Stimulated activated CD8-positive, alpha-beta memory T cell treated with anti-CD3 and anti-CD28 coated beads, Interleukin-4, amount 100 ng/mL, for 1 hour (primary cell): ENCODE measurements at regions not wholly inside any gene's neighbourhood (a gene's known extent, or its start where the extent isn't known, plus 50 kb on each side); places are given as distances from the start of the nearest gene placed in this dataset.

Source experiments
- DNase-seq, 2 donors: peaks; one replicate each; pipeline ENCODE4 v3.0.0-alpha.2; 2020; ENCODE audit warnings: low read depth in 2 of 2, low spot score in 1 of 2

DNA sequence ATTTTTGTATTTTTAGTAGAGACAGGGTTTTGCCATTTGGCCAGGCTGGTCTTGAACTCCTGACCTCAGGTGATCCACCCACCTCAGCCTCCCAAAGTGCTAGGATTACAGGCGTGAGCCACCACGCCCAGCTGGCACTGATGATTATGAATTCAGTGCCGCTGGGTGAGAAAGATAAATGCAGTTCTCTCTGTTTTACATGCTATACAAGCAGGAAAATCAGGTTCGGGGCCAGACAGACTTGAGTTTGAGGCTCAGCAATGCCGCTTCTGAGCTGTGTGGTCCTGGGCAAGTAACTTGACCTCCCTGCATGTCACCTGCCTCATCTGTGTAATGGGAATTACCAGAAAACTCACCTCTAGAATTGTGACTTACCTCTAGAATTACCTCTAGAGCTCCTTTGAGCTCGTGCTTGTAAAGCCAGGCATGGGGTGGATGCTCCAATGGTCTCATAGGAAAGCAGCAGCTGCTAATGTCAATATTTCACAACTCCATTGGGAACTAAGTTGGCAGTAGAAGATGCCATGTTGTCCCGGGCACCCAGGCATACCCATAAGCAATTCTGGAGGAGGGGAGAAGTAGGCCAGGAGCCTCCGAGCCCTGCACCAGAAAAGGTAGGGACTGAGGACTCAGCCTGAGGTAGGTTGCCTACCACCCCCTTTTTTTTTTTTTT lies 119.8 kb upstream of the SLC25A33 start:
- no peak for DNase-seq

DNA sequence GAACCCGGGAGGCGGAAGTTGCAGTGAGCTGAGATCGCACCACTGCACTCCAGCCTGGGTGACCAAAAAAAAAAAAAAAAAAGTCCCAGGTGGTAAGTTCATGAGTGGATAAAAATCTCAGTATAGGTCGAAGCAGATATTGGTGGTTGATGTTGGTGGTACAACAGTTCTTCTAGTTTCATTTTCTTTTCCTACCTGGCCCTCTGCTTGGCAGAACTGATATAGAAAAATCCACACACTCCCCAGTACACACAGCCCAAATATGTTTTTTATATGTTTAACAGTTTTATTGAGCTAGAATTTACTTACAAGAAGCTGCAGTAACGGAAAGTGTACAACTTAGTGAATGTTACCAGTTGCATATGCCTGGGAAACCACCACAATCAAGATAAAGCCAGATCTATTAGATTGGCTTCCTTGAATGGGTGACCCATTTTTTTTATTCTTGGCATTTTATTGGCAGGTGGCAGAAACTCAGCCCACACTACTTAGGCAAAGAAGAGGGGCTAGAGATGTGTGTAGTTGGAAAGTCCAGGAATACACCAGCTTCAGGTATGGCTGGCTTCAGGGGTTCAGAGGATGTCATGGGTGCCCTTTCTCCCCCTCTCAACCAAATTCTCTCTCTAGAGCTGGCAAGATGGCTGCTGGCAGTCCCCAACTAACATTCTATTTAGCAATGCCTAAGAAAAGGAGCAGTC lies 118.3 kb upstream of the SLC25A33 start:
- DNase-seq = no peak

DNA sequence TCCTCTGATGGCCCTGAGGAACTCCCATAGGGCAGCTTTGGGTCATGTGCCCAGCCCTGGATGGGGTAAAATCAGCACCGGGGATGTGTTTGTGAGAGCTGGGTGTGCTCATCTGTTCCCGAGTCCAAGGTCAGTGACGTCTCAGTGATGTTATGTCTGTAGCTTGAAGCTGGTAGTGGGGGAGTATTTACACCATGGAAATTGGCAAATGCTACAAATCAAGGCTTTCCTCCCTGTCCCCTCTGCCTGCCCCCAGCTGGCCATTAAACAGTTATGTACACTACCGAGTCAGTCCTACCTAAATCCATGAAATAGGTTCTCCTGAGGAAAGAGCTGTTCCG lies 117.8 kb upstream of the SLC25A33 start:
- no peak for DNase-seq

DNA sequence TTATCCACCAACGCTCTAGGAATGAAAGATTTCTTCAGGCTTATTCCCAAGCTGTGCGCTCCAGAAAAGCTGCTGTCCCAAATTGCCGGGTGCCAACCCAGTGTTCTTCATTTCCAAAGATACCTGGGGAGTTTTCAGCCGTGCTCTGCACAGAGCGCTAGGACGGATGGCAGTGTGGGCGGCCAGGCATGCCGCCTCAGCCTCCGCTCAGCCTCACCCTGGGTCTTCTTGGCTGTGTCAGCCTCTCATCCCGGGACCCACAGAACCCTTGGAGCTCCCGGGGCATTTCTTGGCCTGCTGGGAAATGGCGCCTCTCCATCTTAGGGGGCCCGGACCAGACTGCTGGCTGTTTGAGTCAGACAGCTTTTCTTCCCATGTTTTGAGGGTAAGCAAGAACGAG lies 116.9 kb upstream of the SLC25A33 start:
- DNase-seq = no peak

DNA sequence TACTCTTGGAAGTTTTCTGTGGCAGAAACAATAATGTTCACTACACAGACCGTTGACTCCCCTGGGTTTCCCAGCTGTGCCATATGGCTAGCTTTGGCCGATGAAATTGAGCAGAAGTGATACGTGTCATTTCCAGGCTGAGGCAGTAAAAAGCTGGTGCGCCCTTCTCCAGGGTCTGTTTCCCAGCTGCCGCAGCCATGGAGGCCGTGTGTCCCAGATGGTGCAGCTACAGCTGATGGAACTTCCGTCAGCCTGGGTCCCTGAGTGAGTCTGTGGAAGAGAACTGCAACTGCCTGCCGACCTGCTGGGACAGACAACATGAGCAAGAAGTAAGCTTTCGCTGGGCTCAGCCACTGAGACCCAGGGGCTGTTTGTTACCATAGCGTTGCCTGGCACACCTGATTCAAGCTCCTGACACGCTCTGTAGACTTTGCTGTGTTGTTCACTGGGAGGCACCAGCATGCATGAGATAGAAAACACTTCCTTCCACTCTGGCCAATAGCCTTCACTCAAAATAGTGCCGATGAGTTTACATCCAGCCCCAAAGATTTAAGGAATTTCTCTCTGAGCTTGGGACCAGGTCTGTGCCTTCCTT lies 116.3 kb upstream of the SLC25A33 start:
- DNase-seq = no peak

DNA sequence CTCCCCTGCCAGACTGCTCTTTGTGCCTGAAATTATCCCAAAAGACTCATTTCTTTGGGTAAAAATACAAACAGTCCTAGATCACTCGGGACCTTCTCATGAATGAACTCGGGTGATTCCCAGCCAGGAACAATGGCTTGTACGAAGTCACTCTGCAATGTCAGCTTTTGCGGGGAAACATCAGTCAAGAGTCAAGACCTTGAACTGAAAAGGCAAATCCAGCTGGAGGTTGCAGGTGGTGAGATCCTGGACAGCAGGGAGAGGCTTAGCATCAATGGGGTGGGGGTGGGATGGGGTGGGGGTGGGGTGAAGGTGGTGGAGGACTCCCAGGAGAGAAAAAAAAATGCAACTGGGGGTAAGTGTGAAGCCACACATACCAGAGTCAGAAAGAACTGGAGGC lies 115.0 kb upstream of the SLC25A33 start:
- no peak for DNase-seq

DNA sequence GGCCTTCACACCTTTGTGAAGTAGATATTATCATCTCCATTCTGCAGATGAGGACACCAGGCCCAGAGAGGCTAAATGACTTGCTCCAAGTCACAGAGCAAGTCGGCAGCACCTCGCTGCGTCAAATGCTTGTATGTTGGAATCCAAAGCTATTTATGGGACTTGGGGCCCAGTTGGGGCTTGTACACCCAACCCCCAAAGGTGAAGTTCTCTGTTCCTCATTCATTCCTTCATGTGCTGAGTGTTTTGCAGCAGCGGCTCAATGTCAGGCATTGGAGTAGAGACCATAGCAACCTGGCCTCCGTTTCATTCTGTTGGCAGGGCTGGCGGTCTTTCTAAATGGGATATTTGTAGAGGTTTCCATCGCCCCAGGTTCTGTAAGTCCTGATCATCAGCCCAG lies 113.4 kb upstream of the SLC25A33 start:
- DNase-seq = no peak

DNA sequence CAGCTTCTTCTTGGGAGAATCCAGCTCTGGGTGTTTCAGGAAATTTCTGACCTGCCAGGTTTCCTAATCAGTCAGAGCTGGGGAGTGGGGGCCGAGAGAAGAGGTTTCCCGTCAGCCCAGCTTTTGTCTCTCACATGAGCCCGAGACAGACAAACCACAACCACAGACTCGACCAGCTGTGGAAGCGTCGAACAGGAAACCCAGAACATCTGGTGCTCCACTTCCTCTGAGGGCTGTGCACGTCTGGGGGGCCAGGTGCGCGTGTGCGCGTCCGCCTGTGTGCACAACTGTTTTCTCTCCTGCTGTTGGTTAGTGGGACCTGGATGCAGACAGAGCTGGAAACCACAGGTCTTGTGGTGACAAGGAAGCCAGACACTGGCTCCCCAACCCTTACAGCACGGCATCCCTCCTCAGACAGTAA lies 113.0 kb upstream of the SLC25A33 start:
- DNase-seq = peak in 1 of 2 donors; percentile 53

DNA sequence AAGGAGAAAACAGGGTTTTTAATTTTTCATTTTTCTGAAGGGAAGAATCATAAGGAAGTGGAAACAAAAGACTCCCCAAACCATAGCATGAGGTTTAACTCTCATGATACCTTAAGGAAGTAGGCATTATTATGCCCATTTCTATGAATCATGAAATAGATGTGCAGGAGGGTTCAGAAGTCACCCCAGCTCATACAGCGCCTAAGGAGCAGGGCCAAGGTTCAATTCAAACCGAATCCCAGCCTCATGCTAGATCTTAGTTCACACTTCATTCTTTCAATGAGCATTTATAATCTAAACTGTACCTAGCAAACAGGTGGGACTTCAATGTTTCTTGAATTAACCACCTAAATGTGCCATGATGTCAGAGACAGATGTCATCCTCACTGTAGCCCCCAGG lies 111.9 kb upstream of the SLC25A33 start:
- no peak for DNase-seq

DNA sequence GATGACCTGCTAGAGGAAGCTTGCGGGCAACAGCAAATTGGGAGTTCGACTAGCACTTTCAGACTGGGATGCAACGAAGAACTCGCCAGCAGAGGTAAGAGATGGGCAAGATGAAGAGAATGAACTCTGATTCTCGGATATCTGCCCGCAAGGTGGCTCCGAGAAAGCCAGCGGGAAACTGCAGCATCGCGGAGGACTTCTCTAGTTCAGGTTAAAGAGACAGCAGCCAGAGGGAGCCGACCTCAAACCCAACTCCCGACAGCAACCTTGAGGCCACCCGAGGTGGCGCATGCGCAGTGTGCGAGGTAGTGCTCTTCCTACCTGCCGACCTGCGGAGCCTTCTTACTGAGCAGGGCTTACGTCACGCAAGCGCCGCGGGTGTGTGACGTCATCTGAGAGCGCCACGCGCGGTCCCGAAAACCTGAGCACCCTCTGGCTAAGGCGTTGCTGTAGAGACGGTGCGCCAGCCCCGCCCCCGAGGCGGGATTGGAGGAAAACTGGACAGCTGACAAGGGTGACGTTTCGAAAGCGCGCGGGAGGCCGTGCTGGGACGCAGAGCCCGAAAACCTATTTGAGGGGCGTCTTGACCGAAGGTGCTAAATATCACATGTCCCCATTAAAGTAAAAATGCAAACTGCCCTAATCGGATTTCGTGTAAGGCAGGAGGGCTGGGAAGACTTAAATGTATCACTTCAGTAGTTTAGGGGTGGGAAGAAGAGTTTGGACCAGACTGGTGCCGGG lies 110.5 kb upstream of the SLC25A33 start:
- peak; percentile 98 to 99 for DNase-seq

DNA sequence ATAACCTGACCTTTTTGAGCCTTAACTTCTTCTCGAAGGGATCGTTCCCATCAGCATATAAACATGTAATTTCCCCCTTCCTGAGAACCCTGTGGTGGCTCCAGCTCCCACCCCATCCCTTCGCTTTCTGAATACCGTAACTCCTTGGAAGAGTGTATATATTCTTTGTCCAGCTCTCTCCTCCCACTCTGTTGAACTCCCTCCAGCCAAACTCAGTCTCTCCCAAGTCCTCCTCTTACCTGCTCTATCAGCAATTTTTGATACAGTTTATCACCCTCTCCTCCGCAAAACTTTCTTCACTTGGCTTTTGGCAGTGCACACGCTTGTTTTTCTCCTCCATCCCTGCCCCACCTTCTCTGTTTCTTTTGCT lies 109.9 kb upstream of the SLC25A33 start:
- no peak for DNase-seq

DNA sequence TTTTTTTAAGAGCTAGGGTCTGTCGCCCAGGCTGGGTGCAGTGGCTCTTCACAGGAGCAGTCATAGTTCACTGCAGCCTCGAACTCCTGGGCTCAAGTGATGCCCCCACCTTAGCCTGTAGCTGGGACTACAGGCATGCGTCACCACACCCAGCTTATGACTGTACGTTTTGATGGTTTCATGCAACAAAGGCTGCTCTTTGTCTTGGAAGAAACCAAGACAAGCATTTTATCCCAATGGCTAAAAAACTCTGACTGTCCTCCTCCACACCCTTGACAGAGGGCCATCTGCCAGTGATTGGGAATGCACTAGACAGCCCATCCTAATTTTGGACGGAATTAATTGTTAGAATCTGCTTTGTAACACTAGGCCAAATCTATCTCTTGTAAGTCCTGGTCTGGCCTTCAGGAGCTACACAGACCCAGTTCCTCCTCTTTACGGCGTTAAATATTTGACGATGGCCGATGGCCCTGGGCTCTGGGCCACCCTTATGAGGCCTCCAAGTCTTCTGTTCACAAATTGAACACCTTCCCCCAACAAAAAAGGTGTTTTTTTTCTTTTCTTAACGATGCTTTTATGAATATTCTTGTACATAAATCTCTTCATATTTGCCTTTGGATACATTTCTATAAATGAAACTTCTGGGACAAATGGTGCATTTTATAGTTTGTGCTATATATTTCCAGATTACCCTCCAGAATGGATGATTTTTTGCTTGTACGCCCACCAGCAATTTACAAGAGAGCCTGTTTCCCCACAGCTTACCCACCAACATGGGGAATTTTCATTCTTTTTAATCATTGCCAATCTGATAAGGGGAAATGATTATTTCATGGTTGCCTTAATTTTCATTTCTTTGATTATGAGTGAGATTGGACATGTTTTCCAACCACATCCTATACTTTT lies 104.8 kb upstream of the SLC25A33 start:
- DNase-seq = no peak

DNA sequence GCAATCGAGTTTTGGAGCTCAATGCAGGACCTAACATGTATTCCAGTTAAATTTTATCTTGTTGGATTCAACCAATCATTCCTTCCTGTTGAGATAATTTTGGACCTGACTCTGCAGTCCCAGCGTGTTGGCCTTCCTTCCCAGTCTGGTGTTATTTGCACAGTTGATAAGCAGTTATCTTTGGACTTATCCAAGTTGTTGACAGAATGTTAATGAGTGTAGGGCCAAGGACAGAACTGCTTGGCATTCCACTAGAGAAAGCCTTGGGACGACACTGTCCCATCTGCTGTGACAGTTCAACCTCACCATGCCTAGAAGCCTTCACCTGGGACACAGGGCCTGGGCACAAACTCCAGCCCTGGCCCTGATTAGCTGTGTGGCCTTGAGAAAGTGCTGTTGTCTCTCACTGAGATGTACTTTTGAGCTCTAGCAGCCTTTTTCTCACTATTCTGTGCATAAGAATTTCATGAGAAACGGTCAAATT lies 104.1 kb upstream of the SLC25A33 start:
- DNase-seq = no peak

DNA sequence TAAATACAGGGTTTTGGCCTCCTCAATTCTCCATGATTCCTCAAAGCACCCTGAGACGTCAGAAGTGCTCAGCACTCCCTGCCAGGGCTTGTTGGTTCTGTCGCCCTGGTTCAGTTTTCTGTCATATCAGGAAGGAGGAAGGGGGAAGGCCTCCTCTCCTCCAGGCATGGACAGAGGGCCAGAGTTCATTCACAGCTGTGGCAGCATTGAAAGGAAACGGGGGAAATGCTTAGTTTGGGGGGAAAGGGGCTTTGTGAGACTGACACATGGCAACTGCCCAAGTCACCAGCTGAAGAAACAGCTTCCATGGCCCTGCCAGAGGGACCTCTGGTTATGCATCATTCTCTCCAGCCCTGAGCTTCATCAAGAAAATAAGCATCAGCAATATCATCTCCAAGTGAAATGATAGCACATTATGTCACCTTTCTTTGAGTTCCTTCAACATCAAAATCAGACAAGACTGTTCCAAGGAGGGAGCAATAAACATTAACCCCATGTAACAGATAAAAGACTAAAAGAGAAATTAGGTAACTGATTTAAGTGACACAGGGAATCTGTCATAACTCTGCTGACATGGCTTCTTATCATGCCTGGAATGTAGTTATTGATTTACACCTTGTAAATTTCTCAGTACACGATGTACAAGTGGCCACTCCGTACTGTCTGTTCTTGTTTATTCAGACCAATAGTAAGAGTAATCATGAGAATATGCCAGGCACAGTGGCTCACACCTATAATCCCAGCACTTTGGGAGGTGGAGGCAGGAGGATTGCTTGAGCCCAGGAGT lies 103.2 kb upstream of the SLC25A33 start:
- no peak for DNase-seq

DNA sequence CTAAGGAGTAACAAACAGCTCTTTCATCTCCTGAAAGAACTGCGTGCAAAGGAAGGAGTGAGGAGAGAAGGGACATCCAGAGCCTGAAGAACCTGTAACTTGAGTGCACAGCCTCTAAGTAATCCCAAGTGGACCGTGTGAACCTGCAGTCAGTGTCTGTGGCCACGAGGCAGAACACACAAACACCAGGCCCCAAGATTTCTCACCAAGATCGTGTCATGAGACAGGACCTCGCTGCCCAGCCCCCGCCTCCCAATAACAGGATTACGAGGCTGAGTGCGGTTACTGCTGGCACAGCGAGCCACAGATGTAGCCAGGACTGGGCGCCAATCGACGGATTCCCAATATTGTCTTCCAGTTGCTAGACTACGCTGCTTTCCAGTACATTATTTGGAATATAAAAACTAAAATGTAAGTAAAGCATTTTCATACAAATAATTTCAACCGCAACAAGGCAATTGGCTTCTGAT lies 101.3 kb upstream of the SLC25A33 start:
- no peak for DNase-seq

DNA sequence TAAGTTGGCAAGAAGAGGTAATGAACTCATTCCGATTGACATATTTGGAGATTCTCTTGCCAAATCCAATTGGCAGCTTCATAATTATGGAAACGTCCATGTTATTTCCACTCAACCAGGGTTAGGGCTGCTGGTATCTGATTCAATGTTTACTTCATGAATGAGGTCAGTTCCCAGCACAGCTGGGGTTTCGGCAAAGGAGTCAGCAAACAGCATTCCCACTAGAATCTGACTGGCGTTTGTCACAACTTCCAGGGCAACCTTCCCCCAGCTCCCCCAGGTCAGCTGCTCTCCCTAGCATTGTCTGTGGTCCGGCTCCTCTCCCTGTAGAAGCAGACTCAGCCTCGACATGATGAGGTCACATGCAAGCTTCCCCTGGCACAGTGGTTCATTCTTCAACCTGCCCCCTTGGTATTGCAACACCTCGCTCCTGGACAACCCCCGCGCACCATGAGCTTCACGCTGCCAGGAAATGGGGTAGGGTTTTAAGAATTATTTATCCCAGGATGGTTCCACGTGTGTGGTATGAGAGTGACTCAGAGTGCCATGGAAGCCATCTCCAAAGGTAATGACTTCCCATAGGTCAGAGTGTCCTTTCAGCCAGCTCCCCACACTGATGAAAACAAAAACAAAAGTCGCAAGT lies 100.7 kb upstream of the SLC25A33 start:
- no peak for DNase-seq

DNA sequence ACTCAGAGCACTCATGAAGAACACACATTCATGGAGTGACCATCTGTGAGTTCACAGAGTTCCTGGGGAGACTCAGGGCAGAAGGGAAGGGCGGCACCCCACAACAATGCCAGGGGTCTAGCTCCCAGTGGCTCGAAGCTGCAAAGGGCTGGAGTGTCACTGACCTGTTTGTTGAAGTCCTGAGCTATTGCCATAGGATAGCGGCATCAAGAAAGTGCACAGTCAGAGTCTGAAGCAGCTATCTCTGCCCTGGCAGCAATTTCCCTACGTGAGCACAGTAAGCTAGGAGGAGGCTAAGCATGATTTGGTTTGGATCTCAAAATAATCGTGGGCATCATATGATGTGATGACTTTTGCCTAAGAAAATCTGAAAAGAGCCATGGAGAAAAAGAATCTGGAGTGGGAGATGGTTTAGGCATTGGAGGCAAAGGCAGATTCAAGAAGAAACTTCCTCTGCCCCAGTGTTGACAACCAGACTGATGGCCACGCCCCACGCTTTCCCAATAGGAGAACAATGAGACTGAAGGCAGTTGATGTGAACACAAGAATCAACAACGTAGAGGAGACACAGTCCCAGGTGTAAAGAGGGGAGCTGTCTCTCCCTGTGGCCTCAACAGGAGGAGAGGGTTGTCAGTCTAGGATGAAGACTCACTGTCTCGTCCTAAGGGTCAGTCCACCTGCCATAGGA lies 100.0 kb upstream of the SLC25A33 start:
- no peak for DNase-seq

DNA sequence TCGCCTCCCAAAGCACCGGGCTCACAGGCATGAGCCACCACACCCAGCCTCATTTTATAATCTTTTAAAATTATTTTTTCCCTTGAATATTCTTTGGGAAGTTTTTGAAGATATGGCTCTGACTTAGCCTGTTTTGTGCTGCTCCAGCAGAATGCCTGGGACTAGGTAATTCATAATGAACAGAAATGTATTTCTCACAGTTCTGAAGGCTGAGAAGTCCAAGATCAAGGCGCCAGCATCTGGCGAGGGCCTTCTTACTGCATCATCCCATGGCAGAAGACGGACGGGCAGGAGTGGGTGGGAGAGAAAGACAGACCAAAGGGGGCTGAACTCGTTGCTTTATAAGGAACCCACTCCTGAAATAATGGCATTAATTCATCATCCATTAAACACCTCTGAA lies 99.0 kb upstream of the SLC25A33 start:
- no peak for DNase-seq

DNA sequence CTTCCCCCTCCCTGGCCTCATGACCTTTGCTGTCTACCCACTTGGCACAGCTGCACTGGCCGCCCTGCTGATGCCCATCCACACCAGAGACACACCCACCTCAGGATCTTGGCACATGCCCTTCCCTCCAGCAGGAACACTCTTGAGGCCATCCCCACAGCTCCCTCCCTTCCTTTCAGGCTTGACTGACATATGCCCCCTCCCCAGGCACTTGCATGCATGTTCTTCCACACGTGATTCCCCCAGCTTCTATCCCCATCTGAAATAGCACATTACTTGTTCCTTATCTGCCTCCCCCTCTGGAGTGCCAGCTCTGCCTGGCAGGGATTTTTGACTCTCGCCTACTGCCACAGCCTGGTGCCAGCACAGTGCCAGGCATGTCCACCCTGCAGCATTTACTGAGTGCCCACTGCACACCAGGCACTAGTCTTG lies 98.5 kb upstream of the SLC25A33 start:
- no peak for DNase-seq
